GM23338 (cell line): ENCODE measurements at regions not wholly inside any gene's neighbourhood (a gene's known extent, or its start where the extent isn't known, plus 50 kb on each side); places are given as distances from the start of the nearest gene placed in this dataset.

ENCODE experiments used
- ATAC-seq: fragments of 200-7000 bp; cut with Tn5 transposase; 3 replicates; pipeline ENCODE4 v1.9.1; 2020
- DNase-seq: peaks from one replicate; pipeline ENCODE4 v3.0.0-alpha.2; 2015; ENCODE audit warnings: low spot score
- H2AFZ ChIP-seq: fragments of 200-600 bp; sonication (generic); 2 replicates; pipeline ENCODE4 v1.8.0; 2016; ENCODE audit warnings: antibody characterized with exemption, mild to moderate bottlenecking, moderate library complexity
- H3F3A ChIP-seq: fragments of 200-600 bp; sonication (generic); replicated peaks from 2 replicates; pipeline ENCODE4 v1.8.0; 2017; ENCODE audit warnings: antibody characterized with exemption, mixed run types, low read depth
- H3K27ac ChIP-seq: fragments of 200-600 bp; sonication (generic); 2 replicates; pipeline ENCODE4 v1.6.1; 2016; ENCODE audit warnings: low read depth
- H3K27me3 ChIP-seq: fragments of 200-600 bp; sonication (generic); 2 replicates; pipeline ENCODE4 v1.8.0; 2016; ENCODE audit warnings: mild to moderate bottlenecking, mixed run types, moderate library complexity; ENCODE audit not compliant: insufficient read depth
- H3K36me3 ChIP-seq: fragments of 200-600 bp; sonication (generic); 2 replicates; pipeline ENCODE4 v1.8.0; 2016; ENCODE audit warnings: mild to moderate bottlenecking; ENCODE audit not compliant: insufficient read depth
- H3K4me1 ChIP-seq: fragments of 200-600 bp; sonication (generic); 2 replicates; pipeline ENCODE4 v1.8.0; 2016; ENCODE audit warnings: mild to moderate bottlenecking, moderate library complexity; ENCODE audit not compliant: insufficient read depth
- H3K4me2 ChIP-seq: fragments of 200-600 bp; sonication (generic); 2 replicates; pipeline ENCODE4 v1.7.1; 2017; ENCODE audit warnings: mixed run types
- H3K4me3 ChIP-seq: fragments of 200-600 bp; sonication (generic); 2 replicates; pipeline ENCODE4 v1.6.1; 2016; ENCODE audit warnings: mixed run types
- H3K79me2 ChIP-seq: fragments of 200-600 bp; sonication (generic); replicated peaks from 2 replicates; pipeline ENCODE4 v1.8.0; 2017; ENCODE audit warnings: mild to moderate bottlenecking; ENCODE audit not compliant: insufficient read depth
- H3K9me2 ChIP-seq: fragments of 200-600 bp; sonication (generic); 2 replicates; pipeline ENCODE4 v1.8.0; 2017; ENCODE audit not compliant: insufficient read depth
- H4K20me1 ChIP-seq: fragments of 200-600 bp; sonication (generic); replicated peaks from 2 replicates; pipeline ENCODE4 v1.8.0; 2017; ENCODE audit warnings: mild to moderate bottlenecking; ENCODE audit not compliant: insufficient read depth
- H3K27ac Mint-ChIP-seq: 2 replicates; pipeline ENCODE4 v1.8.0; 2020; ENCODE audit warnings: inconsistent platforms, mild to moderate bottlenecking, moderate library complexity, mixed read lengths
- H3K27me3 Mint-ChIP-seq: 3 replicates; pipeline ENCODE4 v1.8.0; 2022; ENCODE audit warnings: low read depth, mild to moderate bottlenecking, moderate library complexity, mixed read lengths, inconsistent platforms; ENCODE audit not compliant: insufficient read depth, poor library complexity
- H3K36me3 Mint-ChIP-seq: 3 replicates; pipeline ENCODE4 v1.8.0; 2021; ENCODE audit warnings: low read depth, mild to moderate bottlenecking, inconsistent platforms, moderate library complexity, mixed read lengths
- H3K4me1 Mint-ChIP-seq: 3 replicates; pipeline ENCODE4 v1.8.0; 2020; ENCODE audit warnings: mild to moderate bottlenecking, inconsistent platforms, mixed read lengths
- H3K4me3 Mint-ChIP-seq: 3 replicates; pipeline ENCODE4 v1.8.0; 2021; ENCODE audit warnings: moderate library complexity, mild to moderate bottlenecking, inconsistent platforms, mixed read lengths
- H3K9me3 Mint-ChIP-seq: 3 replicates; pipeline ENCODE4 v1.8.0; 2020; ENCODE audit warnings: moderate library complexity, mild to moderate bottlenecking, inconsistent platforms, mixed read lengths
- CREB1 ChIP-seq: fragments of 250-450 bp; sonication (Bioruptor Pico); IDR thresholded peaks from 2 replicates; pipeline ENCODE4 v1.5.0; 2020; ENCODE audit warnings: low read depth, mild to moderate bottlenecking, moderate library complexity
- EZH2 ChIP-seq: fragments of 200-600 bp; sonication (generic); IDR thresholded peaks from one replicate; pipeline ENCODE4 v1.8.0; 2017; ENCODE audit warnings: antibody characterized with exemption, mild to moderate bottlenecking, low read depth; ENCODE audit not compliant: unreplicated experiment
- EZH2phosphoT487 ChIP-seq: fragments of 200-600 bp; sonication (generic); IDR thresholded peaks from one replicate; pipeline ENCODE4 v1.8.1; 2018; ENCODE audit warnings: antibody characterized with exemption; ENCODE audit not compliant: unreplicated experiment
- JUNB ChIP-seq: IDR thresholded peaks from one replicate; pipeline ENCODE4 v1.6.1; 2016; ENCODE audit warnings: antibody characterized with exemption; ENCODE audit not compliant: unreplicated experiment
- NANOG ChIP-seq: IDR thresholded peaks from 2 replicates; pipeline ENCODE4 v1.6.1; 2016; ENCODE audit warnings: antibody characterized with exemption, borderline replicate concordance
- POLR2AphosphoS5 ChIP-seq: IDR thresholded peaks from 2 replicates; pipeline ENCODE4 v1.6.1; 2016; ENCODE audit warnings: antibody characterized with exemption, low read depth
- STAT1 ChIP-seq: IDR thresholded peaks from one replicate; pipeline ENCODE4 v1.6.1; 2016; ENCODE audit warnings: antibody characterized with exemption; ENCODE audit not compliant: unreplicated experiment
- ZNF114 ChIP-seq: fragments of 250-450 bp; sonication (Bioruptor Pico); IDR thresholded peaks from 2 replicates; pipeline ENCODE4 v1.5.0; 2020; ENCODE audit warnings: mild to moderate bottlenecking, moderate library complexity
- ZNF331 ChIP-seq: fragments of 250-450 bp; sonication (Bioruptor Pico); IDR thresholded peaks from 2 replicates; pipeline ENCODE4 v1.5.0; 2020; ENCODE audit warnings: low read depth, mild to moderate bottlenecking, moderate library complexity
- TF ChIP-seq, protein P1 (sequence below): fragments of 250-450 bp; sonication (Bioruptor Pico); IDR thresholded peaks from 2 replicates; pipeline ENCODE4 v1.5.0; 2020; ENCODE audit warnings: mild to moderate bottlenecking, moderate library complexity
- TF ChIP-seq, protein P2 (sequence below): IDR thresholded peaks from one replicate; pipeline ENCODE4 v1.6.1; 2018; ENCODE audit warnings: antibody characterized with exemption; ENCODE audit not compliant: unreplicated experiment
- TF ChIP-seq, protein P3 (sequence below): IDR thresholded peaks from 2 replicates; pipeline ENCODE4 v1.6.1; 2016; ENCODE audit warnings: antibody characterized with exemption
- TF ChIP-seq, protein P4 (sequence below), 2 experiments: fragments of 200-600 bp in 1 of 2; sonication (generic) in 1 of 2; conservative IDR thresholded peaks; 2 replicates each; pipeline versions ENCODE4 v1.5.1 to v1.6.1; 2016 to 2017; ENCODE audit warnings: antibody characterized with exemption in 2 of 2, low read depth in 2 of 2, mild to moderate bottlenecking in 2 of 2, moderate library complexity in 1 of 2

DNA sequence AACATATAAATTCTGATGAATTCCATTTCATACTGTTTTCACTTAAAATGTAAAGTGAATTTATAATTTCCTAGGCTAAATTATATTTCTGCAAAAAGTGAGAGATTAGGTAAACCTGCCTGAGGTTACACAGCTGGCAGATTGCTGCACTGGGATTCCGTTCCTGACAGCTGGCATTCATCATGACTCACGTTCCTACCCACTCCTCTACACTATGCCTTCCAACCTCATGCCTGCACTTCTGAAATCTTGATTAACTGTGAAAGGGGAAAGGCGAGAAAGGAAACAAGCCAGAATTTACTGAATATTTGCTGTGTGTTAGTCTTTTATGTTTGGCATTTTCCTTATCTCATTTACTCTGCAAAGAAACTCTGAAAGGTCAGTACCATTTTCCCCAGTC, 73.3 kb upstream of the MON1B start:
- no peaks in the 10 kb centered on the region for H3K4me1 Mint-ChIP-seq
- Histone ChIP-seq H4K20me1 (no peaks in the 10 kb centered on the region), H3K4me1 (no peaks in the 10 kb centered on the region), H3K9me2 (no peaks in the 10 kb centered on the region), H3K79me2 (no peaks in the 10 kb centered on the region), H3K27me3 (no peaks in the 10 kb centered on the region), H2AFZ (no peak overlapping the region), H3K4me2 (no peak overlapping the region), H3K4me3 (no peak overlapping the region), H3K27ac (no peak overlapping the region), H3K36me3 (no peaks in the 10 kb centered on the region), H3F3A (no peaks in the 10 kb centered on the region)
- TF ChIP-seq NANOG (no peak), POLR2AphosphoS5 (no peak), ZNF331 (CRISPR knock-in tag) (no peak), CREB1 (CRISPR knock-in tag) (no peak), EZH2 (no peak), ZNF114 (no peak), EZH2phosphoT487 (no peak), STAT1 (no peak), JUNB (no peak)
- TF ChIP-seq, protein P1, sequence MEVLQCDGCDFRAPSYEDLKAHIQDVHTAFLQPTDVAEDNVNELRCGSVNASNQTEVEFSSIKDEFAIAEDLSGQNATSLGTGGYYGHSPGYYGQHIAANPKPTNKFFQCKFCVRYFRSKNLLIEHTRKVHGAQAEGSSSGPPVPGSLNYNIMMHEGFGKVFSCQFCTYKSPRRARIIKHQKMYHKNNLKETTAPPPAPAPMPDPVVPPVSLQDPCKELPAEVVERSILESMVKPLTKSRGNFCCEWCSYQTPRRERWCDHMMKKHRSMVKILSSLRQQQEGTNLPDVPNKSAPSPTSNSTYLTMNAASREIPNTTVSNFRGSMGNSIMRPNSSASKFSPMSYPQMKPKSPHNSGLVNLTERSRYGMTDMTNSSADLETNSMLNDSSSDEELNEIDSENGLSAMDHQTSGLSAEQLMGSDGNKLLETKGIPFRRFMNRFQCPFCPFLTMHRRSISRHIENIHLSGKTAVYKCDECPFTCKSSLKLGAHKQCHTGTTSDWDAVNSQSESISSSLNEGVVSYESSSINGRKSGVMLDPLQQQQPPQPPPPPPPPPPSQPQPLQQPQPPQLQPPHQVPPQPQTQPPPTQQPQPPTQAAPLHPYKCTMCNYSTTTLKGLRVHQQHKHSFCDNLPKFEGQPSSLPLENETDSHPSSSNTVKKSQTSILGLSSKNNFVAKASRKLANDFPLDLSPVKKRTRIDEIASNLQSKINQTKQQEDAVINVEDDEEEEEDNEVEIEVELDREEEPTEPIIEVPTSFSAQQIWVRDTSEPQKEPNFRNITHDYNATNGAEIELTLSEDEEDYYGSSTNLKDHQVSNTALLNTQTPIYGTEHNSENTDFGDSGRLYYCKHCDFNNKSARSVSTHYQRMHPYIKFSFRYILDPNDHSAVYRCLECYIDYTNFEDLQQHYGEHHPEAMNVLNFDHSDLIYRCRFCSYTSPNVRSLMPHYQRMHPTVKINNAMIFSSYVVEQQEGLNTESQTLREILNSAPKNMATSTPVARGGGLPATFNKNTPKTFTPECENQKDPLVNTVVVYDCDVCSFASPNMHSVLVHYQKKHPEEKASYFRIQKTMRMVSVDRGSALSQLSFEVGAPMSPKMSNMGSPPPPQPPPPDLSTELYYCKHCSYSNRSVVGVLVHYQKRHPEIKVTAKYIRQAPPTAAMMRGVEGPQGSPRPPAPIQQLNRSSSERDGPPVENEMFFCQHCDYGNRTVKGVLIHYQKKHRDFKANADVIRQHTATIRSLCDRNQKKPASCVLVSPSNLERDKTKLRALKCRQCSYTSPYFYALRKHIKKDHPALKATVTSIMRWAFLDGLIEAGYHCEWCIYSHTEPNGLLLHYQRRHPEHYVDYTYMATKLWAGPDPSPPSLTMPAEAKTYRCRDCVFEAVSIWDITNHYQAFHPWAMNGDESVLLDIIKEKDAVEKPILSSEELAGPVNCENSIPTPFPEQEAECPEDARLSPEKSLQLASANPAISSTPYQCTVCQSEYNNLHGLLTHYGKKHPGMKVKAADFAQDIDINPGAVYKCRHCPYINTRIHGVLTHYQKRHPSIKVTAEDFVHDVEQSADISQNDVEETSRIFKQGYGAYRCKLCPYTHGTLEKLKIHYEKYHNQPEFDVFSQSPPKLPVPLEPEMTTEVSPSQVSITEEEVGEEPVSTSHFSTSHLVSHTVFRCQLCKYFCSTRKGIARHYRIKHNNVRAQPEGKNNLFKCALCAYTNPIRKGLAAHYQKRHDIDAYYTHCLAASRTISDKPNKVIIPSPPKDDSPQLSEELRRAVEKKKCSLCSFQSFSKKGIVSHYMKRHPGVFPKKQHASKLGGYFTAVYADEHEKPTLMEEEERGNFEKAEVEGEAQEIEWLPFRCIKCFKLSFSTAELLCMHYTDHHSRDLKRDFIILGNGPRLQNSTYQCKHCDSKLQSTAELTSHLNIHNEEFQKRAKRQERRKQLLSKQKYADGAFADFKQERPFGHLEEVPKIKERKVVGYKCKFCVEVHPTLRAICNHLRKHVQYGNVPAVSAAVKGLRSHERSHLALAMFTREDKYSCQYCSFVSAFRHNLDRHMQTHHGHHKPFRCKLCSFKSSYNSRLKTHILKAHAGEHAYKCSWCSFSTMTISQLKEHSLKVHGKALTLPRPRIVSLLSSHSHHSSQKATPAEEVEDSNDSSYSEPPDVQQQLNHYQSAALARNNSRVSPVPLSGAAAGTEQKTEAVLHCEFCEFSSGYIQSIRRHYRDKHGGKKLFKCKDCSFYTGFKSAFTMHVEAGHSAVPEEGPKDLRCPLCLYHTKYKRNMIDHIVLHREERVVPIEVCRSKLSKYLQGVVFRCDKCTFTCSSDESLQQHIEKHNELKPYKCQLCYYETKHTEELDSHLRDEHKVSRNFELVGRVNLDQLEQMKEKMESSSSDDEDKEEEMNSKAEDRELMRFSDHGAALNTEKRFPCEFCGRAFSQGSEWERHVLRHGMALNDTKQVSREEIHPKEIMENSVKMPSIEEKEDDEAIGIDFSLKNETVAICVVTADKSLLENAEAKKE = no peak
- TF ChIP-seq, protein P2, sequence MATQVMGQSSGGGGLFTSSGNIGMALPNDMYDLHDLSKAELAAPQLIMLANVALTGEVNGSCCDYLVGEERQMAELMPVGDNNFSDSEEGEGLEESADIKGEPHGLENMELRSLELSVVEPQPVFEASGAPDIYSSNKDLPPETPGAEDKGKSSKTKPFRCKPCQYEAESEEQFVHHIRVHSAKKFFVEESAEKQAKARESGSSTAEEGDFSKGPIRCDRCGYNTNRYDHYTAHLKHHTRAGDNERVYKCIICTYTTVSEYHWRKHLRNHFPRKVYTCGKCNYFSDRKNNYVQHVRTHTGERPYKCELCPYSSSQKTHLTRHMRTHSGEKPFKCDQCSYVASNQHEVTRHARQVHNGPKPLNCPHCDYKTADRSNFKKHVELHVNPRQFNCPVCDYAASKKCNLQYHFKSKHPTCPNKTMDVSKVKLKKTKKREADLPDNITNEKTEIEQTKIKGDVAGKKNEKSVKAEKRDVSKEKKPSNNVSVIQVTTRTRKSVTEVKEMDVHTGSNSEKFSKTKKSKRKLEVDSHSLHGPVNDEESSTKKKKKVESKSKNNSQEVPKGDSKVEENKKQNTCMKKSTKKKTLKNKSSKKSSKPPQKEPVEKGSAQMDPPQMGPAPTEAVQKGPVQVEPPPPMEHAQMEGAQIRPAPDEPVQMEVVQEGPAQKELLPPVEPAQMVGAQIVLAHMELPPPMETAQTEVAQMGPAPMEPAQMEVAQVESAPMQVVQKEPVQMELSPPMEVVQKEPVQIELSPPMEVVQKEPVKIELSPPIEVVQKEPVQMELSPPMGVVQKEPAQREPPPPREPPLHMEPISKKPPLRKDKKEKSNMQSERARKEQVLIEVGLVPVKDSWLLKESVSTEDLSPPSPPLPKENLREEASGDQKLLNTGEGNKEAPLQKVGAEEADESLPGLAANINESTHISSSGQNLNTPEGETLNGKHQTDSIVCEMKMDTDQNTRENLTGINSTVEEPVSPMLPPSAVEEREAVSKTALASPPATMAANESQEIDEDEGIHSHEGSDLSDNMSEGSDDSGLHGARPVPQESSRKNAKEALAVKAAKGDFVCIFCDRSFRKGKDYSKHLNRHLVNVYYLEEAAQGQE = no peak
- TF ChIP-seq, protein P3, sequence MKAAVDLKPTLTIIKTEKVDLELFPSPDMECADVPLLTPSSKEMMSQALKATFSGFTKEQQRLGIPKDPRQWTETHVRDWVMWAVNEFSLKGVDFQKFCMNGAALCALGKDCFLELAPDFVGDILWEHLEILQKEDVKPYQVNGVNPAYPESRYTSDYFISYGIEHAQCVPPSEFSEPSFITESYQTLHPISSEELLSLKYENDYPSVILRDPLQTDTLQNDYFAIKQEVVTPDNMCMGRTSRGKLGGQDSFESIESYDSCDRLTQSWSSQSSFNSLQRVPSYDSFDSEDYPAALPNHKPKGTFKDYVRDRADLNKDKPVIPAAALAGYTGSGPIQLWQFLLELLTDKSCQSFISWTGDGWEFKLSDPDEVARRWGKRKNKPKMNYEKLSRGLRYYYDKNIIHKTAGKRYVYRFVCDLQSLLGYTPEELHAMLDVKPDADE = no peak
- TF ChIP-seq, protein P4, sequence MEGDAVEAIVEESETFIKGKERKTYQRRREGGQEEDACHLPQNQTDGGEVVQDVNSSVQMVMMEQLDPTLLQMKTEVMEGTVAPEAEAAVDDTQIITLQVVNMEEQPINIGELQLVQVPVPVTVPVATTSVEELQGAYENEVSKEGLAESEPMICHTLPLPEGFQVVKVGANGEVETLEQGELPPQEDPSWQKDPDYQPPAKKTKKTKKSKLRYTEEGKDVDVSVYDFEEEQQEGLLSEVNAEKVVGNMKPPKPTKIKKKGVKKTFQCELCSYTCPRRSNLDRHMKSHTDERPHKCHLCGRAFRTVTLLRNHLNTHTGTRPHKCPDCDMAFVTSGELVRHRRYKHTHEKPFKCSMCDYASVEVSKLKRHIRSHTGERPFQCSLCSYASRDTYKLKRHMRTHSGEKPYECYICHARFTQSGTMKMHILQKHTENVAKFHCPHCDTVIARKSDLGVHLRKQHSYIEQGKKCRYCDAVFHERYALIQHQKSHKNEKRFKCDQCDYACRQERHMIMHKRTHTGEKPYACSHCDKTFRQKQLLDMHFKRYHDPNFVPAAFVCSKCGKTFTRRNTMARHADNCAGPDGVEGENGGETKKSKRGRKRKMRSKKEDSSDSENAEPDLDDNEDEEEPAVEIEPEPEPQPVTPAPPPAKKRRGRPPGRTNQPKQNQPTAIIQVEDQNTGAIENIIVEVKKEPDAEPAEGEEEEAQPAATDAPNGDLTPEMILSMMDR (conservative IDR thresholded peaks at IDR 0.05; ENCODE audit: low read depth in 2 of 2) = no peak
- peaks cover 33% of the 10 kb centered on the region for H3K9me3 Mint-ChIP-seq
- H3K4me3 Mint-ChIP-seq = no peak overlapping the region
- no peak for DNase-seq
- no peak for ATAC-seq
- H3K36me3 Mint-ChIP-seq = no peaks in the 10 kb centered on the region; the same call in 2 of the 3 replicates
- peaks cover under 1% of the 10 kb centered on the region for H3K27me3 Mint-ChIP-seq
- no peak overlapping the region for H3K27ac Mint-ChIP-seq
